ENCODE measurements at regions not wholly inside any gene's neighbourhood (a gene's known extent, or its start where the extent isn't known, plus 50 kb on each side); places are given as distances from the start of the nearest gene placed in this dataset.

- TF ChIP-seq, protein P1, sequence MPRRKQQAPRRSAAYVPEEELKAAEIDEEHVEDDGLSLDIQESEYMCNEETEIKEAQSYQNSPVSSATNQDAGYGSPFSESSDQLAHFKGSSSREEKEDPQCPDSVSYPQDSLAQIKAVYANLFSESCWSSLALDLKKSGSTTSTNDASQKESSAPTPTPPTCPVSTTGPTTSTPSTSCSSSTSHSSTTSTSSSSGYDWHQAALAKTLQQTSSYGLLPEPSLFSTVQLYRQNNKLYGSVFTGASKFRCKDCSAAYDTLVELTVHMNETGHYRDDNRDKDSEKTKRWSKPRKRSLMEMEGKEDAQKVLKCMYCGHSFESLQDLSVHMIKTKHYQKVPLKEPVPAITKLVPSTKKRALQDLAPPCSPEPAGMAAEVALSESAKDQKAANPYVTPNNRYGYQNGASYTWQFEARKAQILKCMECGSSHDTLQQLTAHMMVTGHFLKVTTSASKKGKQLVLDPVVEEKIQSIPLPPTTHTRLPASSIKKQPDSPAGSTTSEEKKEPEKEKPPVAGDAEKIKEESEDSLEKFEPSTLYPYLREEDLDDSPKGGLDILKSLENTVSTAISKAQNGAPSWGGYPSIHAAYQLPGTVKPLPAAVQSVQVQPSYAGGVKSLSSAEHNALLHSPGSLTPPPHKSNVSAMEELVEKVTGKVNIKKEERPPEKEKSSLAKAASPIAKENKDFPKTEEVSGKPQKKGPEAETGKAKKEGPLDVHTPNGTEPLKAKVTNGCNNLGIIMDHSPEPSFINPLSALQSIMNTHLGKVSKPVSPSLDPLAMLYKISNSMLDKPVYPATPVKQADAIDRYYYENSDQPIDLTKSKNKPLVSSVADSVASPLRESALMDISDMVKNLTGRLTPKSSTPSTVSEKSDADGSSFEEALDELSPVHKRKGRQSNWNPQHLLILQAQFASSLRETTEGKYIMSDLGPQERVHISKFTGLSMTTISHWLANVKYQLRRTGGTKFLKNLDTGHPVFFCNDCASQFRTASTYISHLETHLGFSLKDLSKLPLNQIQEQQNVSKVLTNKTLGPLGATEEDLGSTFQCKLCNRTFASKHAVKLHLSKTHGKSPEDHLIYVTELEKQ (CRISPR knock-in tag; IDR thresholded peaks at IDR 0.05): no peak
- TF ChIP-seq ZNF134 (CRISPR knock-in tag; conservative IDR thresholded peaks at IDR 0.05) (no peak), CTCF (IDR thresholded peaks at IDR 0.05 in 2 of 3, conservative IDR thresholded peaks at IDR 0.05 in 1 of 3; ENCODE audit: insufficient read depth in 2 of 3, low read depth in 1 of 3, low read length in 3 of 3) (no peak), HMG20A (CRISPR knock-in tag; conservative IDR thresholded peaks at IDR 0.05) (no peak), SRSF7 (optimal IDR thresholded peaks at IDR 0.05; ENCODE audit: low read depth, low read length) (no peak), FOSL1 (tag; conservative IDR thresholded peaks at IDR 0.05) (no peak), ARID1B (IDR thresholded peaks at IDR 0.05) (no peak), ZNF561 (CRISPR knock-in tag; conservative IDR thresholded peaks at IDR 0.05) (no peak), HDAC2 (IDR thresholded peaks at IDR 0.05) (no peak), MAFG (tag; conservative IDR thresholded peaks at IDR 0.05) (no peak), FOS (IDR thresholded peaks at IDR 0.05; ENCODE audit: extremely low read depth, insufficient read length) (no peak), FIP1L1 (IDR thresholded peaks at IDR 0.05; ENCODE audit: low read depth, low read length, poor library complexity, severe bottlenecking) (no peak)
- TF ChIP-seq, protein P2, sequence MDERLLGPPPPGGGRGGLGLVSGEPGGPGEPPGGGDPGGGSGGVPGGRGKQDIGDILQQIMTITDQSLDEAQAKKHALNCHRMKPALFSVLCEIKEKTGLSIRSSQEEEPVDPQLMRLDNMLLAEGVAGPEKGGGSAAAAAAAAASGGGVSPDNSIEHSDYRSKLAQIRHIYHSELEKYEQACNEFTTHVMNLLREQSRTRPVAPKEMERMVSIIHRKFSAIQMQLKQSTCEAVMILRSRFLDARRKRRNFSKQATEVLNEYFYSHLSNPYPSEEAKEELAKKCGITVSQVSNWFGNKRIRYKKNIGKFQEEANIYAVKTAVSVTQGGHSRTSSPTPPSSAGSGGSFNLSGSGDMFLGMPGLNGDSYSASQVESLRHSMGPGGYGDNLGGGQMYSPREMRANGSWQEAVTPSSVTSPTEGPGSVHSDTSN (CRISPR knock-in tag; IDR thresholded peaks at IDR 0.05; ENCODE audit: low read depth): no peak
- TF ChIP-seq, protein P2 (tag; conservative IDR thresholded peaks at IDR 0.05; ENCODE audit: low read depth): no peak
- TF ChIP-seq, protein P3, sequence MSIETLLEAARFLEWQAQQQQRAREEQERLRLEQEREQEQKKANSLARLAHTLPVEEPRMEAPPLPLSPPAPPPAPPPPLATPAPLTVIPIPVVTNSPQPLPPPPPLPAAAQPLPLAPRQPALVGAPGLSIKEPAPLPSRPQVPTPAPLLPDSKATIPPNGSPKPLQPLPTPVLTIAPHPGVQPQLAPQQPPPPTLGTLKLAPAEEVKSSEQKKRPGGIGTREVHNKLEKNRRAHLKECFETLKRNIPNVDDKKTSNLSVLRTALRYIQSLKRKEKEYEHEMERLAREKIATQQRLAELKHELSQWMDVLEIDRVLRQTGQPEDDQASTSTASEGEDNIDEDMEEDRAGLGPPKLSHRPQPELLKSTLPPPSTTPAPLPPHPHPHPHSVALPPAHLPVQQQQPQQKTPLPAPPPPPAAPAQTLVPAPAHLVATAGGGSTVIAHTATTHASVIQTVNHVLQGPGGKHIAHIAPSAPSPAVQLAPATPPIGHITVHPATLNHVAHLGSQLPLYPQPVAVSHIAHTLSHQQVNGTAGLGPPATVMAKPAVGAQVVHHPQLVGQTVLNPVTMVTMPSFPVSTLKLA (conservative IDR thresholded peaks at IDR 0.05): no peak
These were observed 55.2 kb upstream of the FMN2 start for GRCh38 chr1:240036526-240036925.

Data from K562 (cell line).